NB4 (cell line): ENCODE measurements at regions not wholly inside any gene's neighbourhood (a gene's known extent, or its start where the extent isn't known, plus 50 kb on each side); places are given as distances from the start of the nearest gene placed in this dataset.
"Not testable (repeated sequence)": the region's sequence is repeated elsewhere in the genome, so short reads cannot be mapped to it uniquely, and the experiment has no call there.

Experiments used
- DNase-seq: peaks from one replicate; pipeline ENCODE4 v3.0.0; 2010; ENCODE audit warnings: low read depth
- H3K4me3 ChIP-seq: one replicate; pipeline ENCODE4 v1.5.1; 2011; ENCODE audit warnings: mild to moderate bottlenecking, low read depth, low read length, moderate library complexity
- MYC ChIP-seq: IDR thresholded peaks from 2 replicates; pipeline ENCODE4 v1.6.1; 2011; ENCODE audit warnings: low read depth, low read length
- POLR2A ChIP-seq: IDR thresholded peaks from 2 replicates; pipeline ENCODE4 v1.6.1; 2011; ENCODE audit warnings: mild to moderate bottlenecking; ENCODE audit not compliant: insufficient read length; ENCODE audit errors: extremely low read depth
- TF ChIP-seq, protein P1 (sequence below): IDR thresholded peaks from 2 replicates; pipeline ENCODE4 v1.6.1; 2011; ENCODE audit warnings: low read depth, low read length
- TF ChIP-seq, protein P2 (sequence below): IDR thresholded peaks from one replicate; pipeline ENCODE4 v1.5.1; 2012; ENCODE audit warnings: low read depth, low read length

DNA sequence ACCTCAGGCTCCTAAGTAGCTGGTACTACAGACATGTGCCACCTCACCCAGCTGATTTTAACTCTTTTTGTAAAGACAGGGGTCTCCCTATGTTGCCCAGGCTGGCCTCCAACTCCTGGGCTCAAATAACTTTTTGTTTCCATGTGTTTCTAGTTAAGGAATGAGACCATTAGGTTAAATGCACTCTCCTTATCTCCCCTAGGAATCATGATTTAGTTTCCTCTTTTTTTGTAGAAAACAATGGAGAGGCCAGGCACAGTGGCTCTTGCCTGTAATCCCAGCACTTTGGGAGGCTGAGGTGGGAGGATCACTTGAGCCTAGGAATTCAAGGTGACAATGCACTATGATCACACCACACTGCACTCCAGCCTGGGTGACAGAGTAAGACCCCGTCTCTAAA, 198.8 kb upstream of the C2CD4B start:
- H3K4me3 ChIP-seq = no peak overlapping the region
- TF ChIP-seq MYC (no peak), POLR2A (no peak)
- TF ChIP-seq, protein P1, sequence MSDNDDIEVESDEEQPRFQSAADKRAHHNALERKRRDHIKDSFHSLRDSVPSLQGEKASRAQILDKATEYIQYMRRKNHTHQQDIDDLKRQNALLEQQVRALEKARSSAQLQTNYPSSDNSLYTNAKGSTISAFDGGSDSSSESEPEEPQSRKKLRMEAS = no peak
- TF ChIP-seq, protein P2, sequence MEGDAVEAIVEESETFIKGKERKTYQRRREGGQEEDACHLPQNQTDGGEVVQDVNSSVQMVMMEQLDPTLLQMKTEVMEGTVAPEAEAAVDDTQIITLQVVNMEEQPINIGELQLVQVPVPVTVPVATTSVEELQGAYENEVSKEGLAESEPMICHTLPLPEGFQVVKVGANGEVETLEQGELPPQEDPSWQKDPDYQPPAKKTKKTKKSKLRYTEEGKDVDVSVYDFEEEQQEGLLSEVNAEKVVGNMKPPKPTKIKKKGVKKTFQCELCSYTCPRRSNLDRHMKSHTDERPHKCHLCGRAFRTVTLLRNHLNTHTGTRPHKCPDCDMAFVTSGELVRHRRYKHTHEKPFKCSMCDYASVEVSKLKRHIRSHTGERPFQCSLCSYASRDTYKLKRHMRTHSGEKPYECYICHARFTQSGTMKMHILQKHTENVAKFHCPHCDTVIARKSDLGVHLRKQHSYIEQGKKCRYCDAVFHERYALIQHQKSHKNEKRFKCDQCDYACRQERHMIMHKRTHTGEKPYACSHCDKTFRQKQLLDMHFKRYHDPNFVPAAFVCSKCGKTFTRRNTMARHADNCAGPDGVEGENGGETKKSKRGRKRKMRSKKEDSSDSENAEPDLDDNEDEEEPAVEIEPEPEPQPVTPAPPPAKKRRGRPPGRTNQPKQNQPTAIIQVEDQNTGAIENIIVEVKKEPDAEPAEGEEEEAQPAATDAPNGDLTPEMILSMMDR = no peak
- DNase-seq = no peak

DNA sequence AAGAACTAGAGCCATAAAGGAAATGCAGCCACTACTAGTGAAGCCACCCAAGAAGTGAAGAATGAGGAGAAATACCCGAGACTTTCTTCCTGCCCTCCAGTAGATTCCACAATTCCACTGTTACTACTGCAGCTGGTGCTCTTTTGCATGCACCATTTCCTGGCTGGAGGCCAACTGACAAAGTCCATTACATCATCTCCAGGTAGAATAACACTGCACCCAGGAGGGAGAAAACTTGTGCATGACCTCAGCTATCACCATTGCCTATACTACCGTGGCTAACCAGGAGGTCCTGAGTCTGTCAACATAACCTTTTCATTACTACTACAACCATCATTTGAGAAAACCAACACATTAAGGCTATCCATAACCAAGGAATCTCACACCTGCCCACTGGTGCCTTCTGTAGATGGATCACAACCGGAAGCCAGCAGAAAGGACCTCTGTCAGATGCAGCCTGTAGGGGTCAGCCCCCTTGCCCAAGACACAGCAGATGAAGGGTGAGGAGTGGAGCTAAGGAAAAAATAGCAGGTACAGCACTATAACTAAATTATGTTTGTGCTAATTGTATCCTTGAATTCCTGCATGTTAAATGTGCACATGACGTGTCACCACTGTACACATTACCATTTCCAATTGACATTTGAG, 200.8 kb upstream of the C2CD4B start:
- TF ChIP-seq MYC (no peak), POLR2A (no peak)
- TF ChIP-seq, protein P2 = no peak
- TF ChIP-seq, protein P1 = no peak
- no peak for DNase-seq
- H3K4me3 ChIP-seq = no peak overlapping the region

DNA sequence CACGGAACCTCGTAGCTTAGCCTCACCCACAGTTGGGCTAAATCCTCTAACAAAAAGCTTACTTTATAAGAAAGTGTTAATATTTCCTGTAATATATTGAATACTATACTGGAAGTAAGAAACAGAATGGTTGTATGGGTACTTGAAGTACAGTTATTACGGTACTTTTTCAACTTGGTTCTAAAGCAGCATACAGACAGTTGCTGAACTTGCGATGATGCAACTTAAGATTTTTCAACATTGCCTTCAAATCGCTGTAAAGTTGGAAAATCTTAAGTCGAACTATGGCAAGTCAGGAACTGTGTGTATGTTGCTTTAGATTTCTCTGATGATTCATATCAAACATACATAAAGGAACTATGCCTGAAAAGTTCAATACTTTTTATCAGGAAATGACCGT, 204.4 kb upstream of the C2CD4B start:
- DNase-seq = peak; percentile 9
- TF ChIP-seq, protein P2 = no peak
- no peak for TF ChIP-seq MYC
- no peak for TF ChIP-seq POLR2A
- TF ChIP-seq, protein P1 = no peak
- no peak overlapping the region for H3K4me3 ChIP-seq

GRCh38 chr15:62371683-62372082, 206.6 kb upstream of the C2CD4B start:
- DNase-seq, H3K4me3 ChIP-seq: not testable (repeated sequence)

GRCh38 chr15:62377736-62378480, 212.8 kb upstream of the C2CD4B start:
- TF ChIP-seq, protein P1 = no peak
- TF ChIP-seq MYC = no peak
- no peak for TF ChIP-seq POLR2A
- TF ChIP-seq, protein P2 = no peak
- no peak for DNase-seq
- H3K4me3 ChIP-seq = no peak overlapping the region

DNA sequence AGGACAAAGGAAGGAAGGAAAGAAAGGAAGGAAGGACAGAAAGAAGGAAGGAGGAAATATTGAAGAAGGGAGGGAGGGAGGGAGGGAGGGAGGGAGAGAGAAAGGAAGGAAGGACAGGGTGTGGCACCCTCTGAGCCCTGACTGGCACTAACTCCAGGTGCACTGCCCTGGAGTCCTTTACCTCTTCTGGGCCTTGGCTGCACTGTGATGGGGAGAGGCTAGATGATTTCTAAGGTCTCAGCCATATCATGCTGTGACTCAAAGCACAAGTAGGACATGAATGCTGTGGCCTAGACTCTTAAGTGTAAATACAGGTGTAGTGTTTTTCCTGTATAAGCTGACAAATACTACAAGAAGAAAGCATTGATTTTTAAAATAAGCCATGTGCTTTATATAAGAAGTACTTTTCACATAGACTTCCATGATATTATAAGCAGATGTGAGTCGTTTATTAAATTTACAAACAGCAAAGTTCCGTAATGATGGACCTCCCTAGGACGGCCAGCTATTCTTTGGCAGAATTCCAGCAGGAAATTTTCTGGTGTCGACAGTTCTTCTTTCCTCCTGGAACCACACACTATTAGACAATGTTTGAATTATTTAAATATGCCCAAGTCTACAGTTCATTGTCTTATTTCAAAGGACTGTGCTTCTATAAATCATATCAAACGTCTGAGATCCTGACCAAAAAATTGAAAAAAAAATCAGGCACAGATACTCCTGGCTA, 213.8 kb upstream of the C2CD4B start:
- DNase-seq = no peak
- no peak overlapping the region for H3K4me3 ChIP-seq
- TF ChIP-seq, protein P2 = no peak
- TF ChIP-seq MYC = no peak
- TF ChIP-seq, protein P1 = no peak
